Fibroblast of peridontal ligament (primary cell): ENCODE measurements at regions not wholly inside any gene's neighbourhood (a gene's known extent, or its start where the extent isn't known, plus 50 kb on each side); places are given as distances from the start of the nearest gene placed in this dataset.
"Not testable (repeated sequence)": the region's sequence is repeated elsewhere in the genome, so short reads cannot be mapped to it uniquely, and the experiment has no call there.

Experiments
- DNase-seq: peaks from one replicate; pipeline ENCODE4 v3.0.0-alpha.2; 2010; ENCODE audit errors: extremely low read depth

DNA sequence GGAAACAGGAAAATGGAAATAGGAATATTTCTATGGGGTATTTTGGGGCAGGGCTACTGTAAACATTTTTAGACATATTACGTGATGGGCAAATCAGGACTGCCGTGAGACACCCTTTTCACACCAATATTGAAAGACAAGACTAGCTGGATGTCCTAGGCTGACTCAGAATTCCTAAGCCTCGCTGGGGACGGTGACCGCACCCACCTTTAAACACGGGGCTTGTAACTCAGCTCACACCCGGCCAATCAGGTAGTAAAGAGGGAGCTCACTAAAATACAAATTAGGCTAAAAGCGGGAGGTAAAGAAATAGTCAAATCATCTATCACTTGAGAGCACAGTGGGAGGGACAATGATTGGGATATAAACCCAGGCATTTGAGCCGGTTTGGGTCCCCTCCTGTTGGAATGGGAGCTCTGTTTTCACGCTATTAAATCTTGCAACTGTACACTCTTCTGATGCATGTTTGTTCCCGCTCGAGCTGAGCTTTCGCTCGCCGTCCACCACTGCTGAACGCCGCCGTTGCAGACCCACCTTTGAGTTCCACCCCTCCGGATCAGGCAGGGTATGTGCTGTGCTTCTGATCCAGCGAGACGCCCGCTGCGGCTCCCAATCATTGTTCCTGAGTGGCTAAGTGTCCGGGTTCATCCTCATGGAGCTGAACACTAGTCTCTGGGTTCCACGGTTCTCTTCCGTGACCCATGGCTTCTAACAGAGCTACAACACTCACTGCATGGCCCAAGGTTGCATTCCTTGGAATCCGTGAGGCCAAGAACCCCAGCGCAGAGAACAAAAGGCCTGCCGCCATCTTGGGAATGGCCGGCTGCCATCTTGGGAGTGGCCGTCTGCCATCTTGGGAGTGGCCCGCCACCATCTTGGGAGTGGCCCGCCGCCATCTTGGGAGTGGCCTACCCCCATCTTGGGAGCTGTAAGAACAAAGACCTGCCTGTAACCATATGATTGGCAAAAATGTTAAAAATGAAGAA is 152.6 kb downstream of the CRLF2 start:
- DNase-seq, result no peak

GRCh38 chrX:1053600-1053999 is 158.8 kb downstream of the CRLF2 start:
- DNase-seq, result not testable (repeated sequence)

- no peak for DNase-seq
Measured at GRCh38 chrX:1053072-1053471, 159.4 kb downstream of the CRLF2 start.

DNA sequence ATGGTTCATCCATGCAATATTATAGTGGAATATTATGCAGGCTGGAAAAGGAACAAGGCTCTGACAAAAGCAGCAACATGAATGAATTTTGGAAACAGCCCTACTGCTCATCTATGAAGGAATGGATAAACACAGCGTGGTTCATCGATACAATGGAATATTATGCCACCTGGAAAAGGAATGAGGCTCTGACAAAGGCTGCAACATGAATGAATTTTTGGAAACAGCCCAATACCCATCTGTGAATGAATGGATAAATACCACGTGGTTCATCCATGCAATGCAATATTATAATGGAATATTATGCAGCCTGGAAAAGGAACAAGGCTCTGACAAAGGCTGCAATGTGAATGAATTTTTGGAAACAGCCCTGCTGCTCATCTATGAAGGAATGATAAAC is 160.4 kb downstream of the CRLF2 start:
- DNase-seq, result no peak

GRCh38 chrX:1051421-1051820 is 161.0 kb downstream of the CRLF2 start:
- DNase-seq, result no peak

DNA sequence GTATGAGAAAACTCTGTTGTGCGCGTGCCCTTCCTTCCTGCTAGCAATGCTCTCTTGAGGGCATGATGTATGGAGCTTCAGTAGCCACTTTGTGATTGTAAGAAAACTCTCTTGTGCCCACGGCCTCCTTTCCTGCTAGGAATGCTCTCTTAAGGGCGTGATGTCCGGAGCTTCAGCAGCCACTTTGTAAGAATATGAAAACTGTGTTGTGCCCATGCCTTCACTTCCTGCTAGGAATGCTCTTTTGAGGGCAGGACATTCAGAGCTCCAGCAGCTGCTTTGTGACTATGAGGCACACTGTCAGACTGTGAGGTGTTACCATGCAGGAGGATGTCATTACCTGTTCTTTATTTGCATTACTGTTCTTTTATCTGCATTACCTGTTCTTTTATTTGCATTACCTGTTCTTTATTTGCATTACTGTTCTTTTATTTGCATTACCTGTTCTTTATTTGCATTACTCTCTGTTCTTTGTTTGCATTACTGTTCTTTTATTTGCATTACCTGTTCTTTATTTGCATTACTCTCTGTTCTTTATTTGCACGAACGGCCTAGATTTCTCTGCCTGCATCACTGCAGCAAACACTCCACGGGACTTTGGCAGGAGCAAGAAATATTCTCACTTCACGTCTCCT is 166.7 kb downstream of the CRLF2 start:
- no peak for DNase-seq

- no peak for DNase-seq
Measured at GRCh38 chrX:1041091-1041490, 171.4 kb downstream of the CRLF2 start.

- not testable (repeated sequence) for DNase-seq
Measured at GRCh38 chrX:1035931-1036330, 176.5 kb downstream of the CRLF2 start.

DNA sequence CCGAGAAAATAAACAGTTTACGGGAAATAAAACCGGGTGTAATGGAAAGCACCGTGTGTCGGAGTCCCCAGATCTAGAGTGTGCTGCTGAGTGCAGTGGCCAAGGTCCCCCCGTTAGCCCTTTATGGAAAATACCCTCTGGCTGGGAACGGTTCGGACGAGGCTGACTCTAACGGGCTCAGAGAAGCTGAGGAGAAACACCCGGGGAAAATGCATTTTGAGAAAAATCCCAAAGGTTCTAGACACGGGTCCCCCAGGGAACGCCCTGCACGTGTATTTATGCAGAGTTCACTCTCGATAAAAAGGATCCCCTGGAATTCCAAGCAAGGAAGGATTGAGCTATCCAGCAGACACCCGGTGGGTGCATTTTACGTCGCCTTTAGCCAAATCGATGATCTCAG is 177.2 kb downstream of the CRLF2 start:
- DNase-seq, result no peak

DNA sequence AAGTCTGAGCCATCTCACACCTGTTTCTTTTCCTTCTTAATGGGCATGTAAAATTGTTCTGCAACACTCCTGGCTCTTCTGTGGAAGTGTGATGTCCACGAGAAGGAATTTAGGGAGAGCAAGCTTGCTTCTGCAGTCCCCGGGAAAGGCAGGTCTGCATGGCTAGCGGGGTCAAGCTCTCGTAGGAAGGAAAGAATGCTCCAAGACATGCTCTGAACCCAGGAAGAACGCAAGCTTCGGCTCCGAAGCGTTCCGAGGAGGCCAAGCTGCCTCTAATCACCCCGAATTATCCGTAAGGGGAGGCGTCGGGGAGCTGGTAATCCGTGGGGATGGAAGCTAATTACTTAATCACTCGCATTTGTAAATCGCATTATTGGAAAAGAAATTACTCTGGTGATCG is 177.7 kb downstream of the CRLF2 start:
- DNase-seq, result no peak

DNA sequence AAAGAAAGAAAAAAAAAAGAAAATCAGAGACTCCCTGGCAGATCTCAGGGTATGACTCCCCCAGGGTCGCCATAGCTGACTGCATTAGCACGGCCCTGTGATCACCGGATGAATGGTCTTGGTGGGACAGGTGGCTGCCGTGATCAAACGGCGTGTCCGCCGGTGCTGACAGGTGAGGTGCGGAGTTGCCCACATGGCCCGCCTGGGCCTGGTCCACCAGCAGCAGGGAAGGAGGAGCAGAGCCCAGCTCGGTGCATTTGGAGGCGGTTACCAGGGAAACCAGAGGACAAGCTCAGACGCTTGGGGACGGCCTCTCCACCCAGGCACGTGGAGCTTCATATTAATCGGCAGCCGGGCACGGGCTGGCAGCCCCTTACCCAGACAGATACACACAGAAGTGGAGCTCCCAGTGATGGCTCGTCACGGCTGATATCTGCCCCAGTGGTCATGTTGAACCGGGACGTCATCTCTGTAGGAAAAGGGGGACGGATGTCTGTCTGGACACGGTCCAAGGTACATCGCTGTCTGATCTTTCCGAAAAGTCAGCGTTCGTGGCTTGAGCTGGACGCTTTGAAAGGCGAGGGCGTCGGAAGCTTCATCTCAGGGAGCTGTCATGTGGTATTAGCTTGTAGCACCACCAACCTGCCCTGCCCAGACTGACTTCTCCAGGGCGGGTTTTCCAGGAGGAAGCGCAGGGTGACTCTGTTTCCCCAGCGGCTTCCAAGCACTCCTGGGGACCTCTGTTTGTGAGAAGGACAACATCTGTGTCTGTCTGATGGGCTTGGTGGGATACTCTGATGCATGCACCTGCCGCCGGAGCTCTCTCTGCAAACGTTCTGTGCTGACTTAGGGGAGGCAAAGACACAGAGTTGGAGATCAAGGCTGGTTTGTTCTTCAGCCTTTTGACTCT is 180.7 kb downstream of the CRLF2 start:
- DNase-seq, result no peak

- DNase-seq, result no peak
Measured at GRCh38 chrX:1029494-1029893, 183.0 kb downstream of the CRLF2 start.

DNA sequence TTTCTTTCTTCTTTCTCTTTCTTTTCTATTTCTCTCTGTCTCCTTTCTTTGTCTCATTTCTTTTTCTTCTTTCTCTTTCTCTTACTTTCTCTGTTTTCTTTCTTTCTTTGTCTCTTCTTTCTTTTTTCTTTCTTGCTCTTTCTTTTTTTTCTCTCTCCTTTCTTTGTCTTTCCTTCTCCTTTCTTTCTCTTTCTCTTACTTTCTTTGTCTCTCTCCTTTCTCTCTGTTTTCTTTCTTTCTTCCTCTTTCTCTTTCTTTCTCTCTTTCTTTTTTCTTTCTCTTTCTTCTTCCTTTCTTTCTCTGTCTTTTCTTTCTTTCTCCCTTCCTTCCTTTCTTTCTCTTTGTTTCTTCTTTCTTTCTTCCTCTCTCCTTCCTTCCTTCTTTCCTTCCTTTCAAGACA is 184.8 kb downstream of the CRLF2 start:
- no peak for DNase-seq

- DNase-seq, result no peak
Measured at GRCh38 chrX:1027133-1027532, 185.3 kb downstream of the CRLF2 start.

DNA sequence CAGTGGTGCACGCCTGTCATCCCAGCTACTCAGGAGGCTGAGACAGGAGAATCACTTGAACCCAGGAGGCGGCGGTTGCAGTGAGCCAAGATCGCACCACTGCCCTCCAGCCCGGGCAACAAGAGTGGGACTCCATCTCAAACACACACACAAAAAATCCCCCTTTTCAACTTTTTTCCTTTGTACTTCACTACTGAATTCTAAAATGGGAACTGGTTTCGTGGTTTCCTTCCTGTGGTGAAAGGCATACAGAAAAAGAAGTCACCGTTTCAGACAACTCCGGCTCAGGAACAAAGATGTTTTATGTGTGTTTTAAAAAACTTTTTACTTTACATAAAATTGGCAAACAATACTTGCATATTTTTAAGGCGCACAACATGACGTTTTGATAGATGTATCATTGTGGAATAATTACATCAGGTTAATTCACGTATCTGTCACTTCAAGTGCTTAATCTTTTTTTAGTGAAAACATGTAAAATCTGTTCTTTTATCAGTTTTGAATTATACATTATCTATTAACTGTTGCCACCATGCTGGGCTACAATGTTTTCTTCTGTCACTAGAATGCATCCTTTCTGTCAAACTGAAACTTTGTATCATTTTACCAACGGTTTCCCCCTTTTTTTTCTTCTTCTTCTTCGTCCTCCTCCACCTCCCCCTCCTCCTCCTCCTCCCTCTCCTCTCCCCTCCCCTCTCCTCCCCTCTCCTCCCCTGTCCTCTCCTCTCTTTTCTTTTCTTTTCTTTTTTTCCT is 186.0 kb downstream of the CRLF2 start:
- no peak for DNase-seq

DNA sequence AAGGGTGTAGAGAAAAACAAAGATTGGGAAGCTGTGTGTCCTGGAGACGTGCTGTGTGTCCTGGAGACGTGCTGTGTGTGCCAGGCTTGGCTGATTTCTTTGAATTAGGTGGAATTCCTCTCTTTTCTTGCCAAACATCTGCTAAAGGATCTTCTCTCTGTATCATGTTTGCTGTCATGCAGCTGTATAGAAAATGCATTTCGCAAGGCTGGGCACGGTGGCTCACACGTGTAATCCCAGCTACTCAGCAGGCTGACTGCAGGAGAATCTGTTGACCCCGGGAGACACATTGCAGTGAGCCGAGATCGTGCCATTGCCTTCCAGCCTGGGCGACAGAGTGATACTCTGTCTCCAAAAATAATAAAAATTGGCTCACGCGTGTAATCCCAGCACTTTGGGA is 187.0 kb downstream of the CRLF2 start:
- no peak for DNase-seq

DNA sequence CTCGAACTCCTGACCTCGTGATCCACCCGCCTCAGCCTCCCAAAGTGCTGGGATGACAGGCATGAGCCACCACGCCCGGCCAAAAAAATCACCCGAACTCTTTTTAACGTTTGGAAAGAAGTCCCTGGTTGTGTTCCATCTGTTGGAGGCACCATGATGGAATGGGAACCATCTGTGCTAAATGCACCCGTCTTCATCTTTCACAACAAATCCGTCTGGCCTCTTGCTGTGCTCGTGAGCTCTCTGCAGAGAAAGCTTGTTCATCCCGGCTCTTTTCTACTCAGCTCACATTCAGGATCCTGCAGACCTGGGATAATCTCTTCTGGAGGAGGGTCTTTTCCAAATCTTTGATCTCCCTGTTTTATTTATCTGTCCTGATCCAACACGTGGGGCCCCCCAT is 188.8 kb downstream of the CRLF2 start:
- DNase-seq, result no peak

- DNase-seq, result not testable (repeated sequence)
Measured at GRCh38 chrX:1021314-1021993, 191.0 kb downstream of the CRLF2 start.

- no peak for DNase-seq
Measured at GRCh38 chrX:1020634-1021166, 191.7 kb downstream of the CRLF2 start.

- not testable (repeated sequence) for DNase-seq
Measured at GRCh38 chrX:1016926-1017325, 195.5 kb downstream of the CRLF2 start.
